HCT116 (cell line): ENCODE measurements at regions not wholly inside any gene's neighbourhood (a gene's known extent, or its start where the extent isn't known, plus 50 kb on each side); places are given as distances from the start of the nearest gene placed in this dataset.

Experiments used
- ATAC-seq: fragments of 200-7000 bp; cut with Tn5 transposase; 2 replicates; pipeline ENCODE4 v1.9.1; 2020; ENCODE audit warnings: mild to moderate bottlenecking, moderate library complexity
- BruUV-seq: library from RNA; stranded (reverse); fragments of 400-500 nt; replicated peaks from 2 replicates; lab custom pipeline; 2021; lab: Mats Ljungman, UMichigan
- CTCF ChIA-PET: fragments of 300-600 bp; sonication (Branson Sonifier 250); formaldehyde crosslinking; loops from one replicate; lab custom pipeline; 2021; ENCODE audit warnings: antibody characterized with exemption; lab: Charles Lee
- POLR2A ChIA-PET: fragments of 300-600, 350-600 bp; sonication (Branson Sonifier 250); formaldehyde crosslinking; loops from one replicate; lab custom pipeline; 2021; ENCODE audit warnings: antibody characterized with exemption; lab: Charles Lee
- RAD21 ChIA-PET, 2 experiments: fragments of 300-600 bp; sonication (Branson Sonifier 250); formaldehyde crosslinking; loops; one replicate each; lab custom pipeline; 2023; ENCODE audit warnings: low total read pairs in 2 of 2; ENCODE audit not compliant: uncharacterized antibody in 2 of 2, unreplicated experiment in 2 of 2, low non-redundant PET in 1 of 2; lab: Charles Lee
- DNase-seq: peaks from one replicate; pipeline ENCODE4 v3.0.0-alpha.2; 2010; ENCODE audit warnings: low read depth, low spot score
- H2AFZ ChIP-seq: fragments of 200-600 bp; shearing (Covaris generic), sonication (generic); 2 replicates; pipeline ENCODE4 v1.6.1; 2017; ENCODE audit warnings: low read depth, mixed run types, mixed read lengths, antibody characterized with exemption, low read length; ENCODE audit not compliant: poor library complexity, severe bottlenecking
- H3K27ac ChIP-seq: 2 replicates; pipeline ENCODE4 v1.5.1; 2012; ENCODE audit warnings: low read depth, low read length
- H3K27me3 ChIP-seq: fragments of 200-600 bp; sonication (generic); 2 replicates; pipeline ENCODE4 v1.6.1; 2016; ENCODE audit warnings: mixed run types, low read length, mixed read lengths; ENCODE audit not compliant: insufficient read depth
- H3K36me3 ChIP-seq, 2 experiments: fragments of 200-500 bp in 1 of 2; fragments of 200-600 bp in 1 of 2; sonication (Bioruptor generic) in 1 of 2; sonication (generic) in 1 of 2; 2 replicates each; pipeline versions ENCODE4 v1.5.1 to v1.6.1; 2014 to 2016; ENCODE audit warnings: low read length in 2 of 2, inconsistent platforms in 1 of 2, mixed read lengths in 1 of 2, mixed run types in 1 of 2; ENCODE audit not compliant: insufficient read depth in 2 of 2, control insufficient read depth in 1 of 2
- H3K4me1 ChIP-seq, 2 experiments: fragments of 200-600 bp in 1 of 2; sonication (generic) in 1 of 2; 2 replicates each; pipeline versions ENCODE4 v1.5.1 to v1.6.1; 2012 to 2017; ENCODE audit warnings: low read length in 2 of 2, inconsistent platforms in 1 of 2, mild to moderate bottlenecking in 1 of 2, mixed read lengths in 1 of 2, mixed run types in 1 of 2, moderate library complexity in 1 of 2; ENCODE audit not compliant: insufficient read depth in 2 of 2, control insufficient read depth in 1 of 2
- H3K4me2 ChIP-seq: fragments of 200-600 bp; sonication (generic); 2 replicates; pipeline ENCODE4 v1.6.1; 2017; ENCODE audit warnings: mixed run types, low read length, mixed read lengths
- H3K4me3 ChIP-seq, 2 experiments: fragments of 200-600 bp in 1 of 2; sonication (generic) in 1 of 2; replicated peaks in 1 of 2; 2 replicates each; pipeline ENCODE4 v1.5.1; 2011 to 2016; ENCODE audit warnings: low read length in 2 of 2, control low read depth in 1 of 2, low read depth in 1 of 2, mild to moderate bottlenecking in 1 of 2, mixed read lengths in 1 of 2, mixed run types in 1 of 2
- H3K79me2 ChIP-seq: fragments of 200-600 bp; sonication (generic); 2 replicates; pipeline ENCODE4 v1.6.1; 2017; ENCODE audit warnings: mild to moderate bottlenecking, mixed run types, low read length, moderate library complexity, mixed read lengths; ENCODE audit not compliant: insufficient read depth
- H3K9ac ChIP-seq: fragments of 200-600 bp; sonication (generic); 2 replicates; pipeline ENCODE4 v1.6.1; 2016; ENCODE audit warnings: low read length, mixed read lengths
- H3K9me2 ChIP-seq: fragments of 200-600 bp; sonication (generic), shearing (Covaris generic); 2 replicates; pipeline ENCODE4 v1.6.1; 2017; ENCODE audit warnings: mixed run types, mild to moderate bottlenecking, moderate library complexity; ENCODE audit not compliant: insufficient read depth
- H3K9me3 ChIP-seq, 2 experiments: fragments of 200-500 bp in 1 of 2; fragments of 200-600 bp in 1 of 2; sonication (Bioruptor generic) in 1 of 2; sonication (generic) in 1 of 2; 2 replicates each; pipeline ENCODE4 v1.6.1; 2014 to 2017; ENCODE audit warnings: low read length in 2 of 2, mixed read lengths in 2 of 2, inconsistent platforms in 1 of 2, low read depth in 1 of 2, mild to moderate bottlenecking in 1 of 2, mixed run types in 1 of 2, moderate library complexity in 1 of 2; ENCODE audit not compliant: control insufficient read depth in 1 of 2, insufficient read depth in 1 of 2
- H4K20me1 ChIP-seq: fragments of 200-600 bp; sonication (generic), shearing (Covaris generic); 2 replicates; pipeline ENCODE4 v1.6.1; 2017; ENCODE audit warnings: mixed run types, mild to moderate bottlenecking, moderate library complexity; ENCODE audit not compliant: insufficient read depth
- CBX3 ChIP-seq: IDR thresholded peaks from 2 replicates; pipeline ENCODE4 v1.6.1; 2012; ENCODE audit warnings: low read depth
- CEBPB ChIP-seq: IDR thresholded peaks from 2 replicates; pipeline ENCODE4 v1.6.1; 2012; ENCODE audit warnings: low read depth
- EGR1 ChIP-seq: IDR thresholded peaks from 2 replicates; pipeline ENCODE4 v1.6.1; 2012; ENCODE audit warnings: low read depth
- ELF1 ChIP-seq: IDR thresholded peaks from 2 replicates; pipeline ENCODE4 v1.6.1; 2012; ENCODE audit warnings: low read depth, borderline replicate concordance
- EZH2 ChIP-seq: fragments of 200-600 bp; sonication (generic); IDR thresholded peaks from 2 replicates; pipeline ENCODE4 v1.6.1; 2017; ENCODE audit warnings: antibody characterized with exemption, mixed run types
- EZH2phosphoT487 ChIP-seq: fragments of 200-600 bp; IDR thresholded peaks from 2 replicates; pipeline ENCODE4 v1.6.1; 2018; ENCODE audit warnings: antibody characterized with exemption, borderline replicate concordance
- FOSL1 ChIP-seq: IDR thresholded peaks from 2 replicates; pipeline ENCODE4 v1.6.1; 2012; ENCODE audit warnings: low read depth
- RAD21 ChIP-seq: IDR thresholded peaks from 2 replicates; pipeline ENCODE4 v1.6.1; 2012; ENCODE audit warnings: low read depth, mild to moderate bottlenecking
- SP1 ChIP-seq: IDR thresholded peaks from 2 replicates; pipeline ENCODE4 v1.6.1; 2012; ENCODE audit warnings: low read depth
- YY1 ChIP-seq: IDR thresholded peaks from 2 replicates; pipeline ENCODE4 v1.6.1; 2011; ENCODE audit warnings: low read length, low read depth, moderate library complexity, mild to moderate bottlenecking; ENCODE audit not compliant: insufficient replicate concordance; ENCODE audit errors: extremely low read depth
- ZFX ChIP-seq: fragments of 450-650 bp; IDR thresholded peaks from 2 replicates; pipeline ENCODE4 v1.6.1; 2017
- ZNF274 ChIP-seq: fragments of 200-500 bp; sonication (Bioruptor generic); IDR thresholded peaks from 2 replicates; pipeline ENCODE4 v1.6.1; 2014; ENCODE audit warnings: mild to moderate bottlenecking, low read depth, low read length, inconsistent platforms
- intact Hi-C: fragments of 100-400 bp; cut with micrococcal nuclease; formaldehyde crosslinking; loops from 2 replicates; pipeline ENCODE4 v1.10.0; 2022
- TF ChIP-seq, protein P1 (sequence below): IDR thresholded peaks from 2 replicates; pipeline ENCODE4 v1.6.1; 2012
- TF ChIP-seq, protein P2 (sequence below): IDR thresholded peaks from 2 replicates; pipeline ENCODE4 v1.6.1; 2011; ENCODE audit warnings: mild to moderate bottlenecking, low read length, moderate library complexity; ENCODE audit not compliant: insufficient replicate concordance; ENCODE audit errors: extremely low read depth
- TF ChIP-seq, protein P3 (sequence below), 3 experiments: fragments of 200-600 bp in 1 of 3; sonication (generic) in 1 of 3; IDR thresholded peaks in 2 of 3; conservative IDR thresholded peaks in 1 of 3; 2 replicates each; pipeline ENCODE4 v1.5.1; 2012 to 2017; ENCODE audit warnings: low read depth in 2 of 3, low read length in 2 of 3, antibody characterized with exemption in 1 of 3, borderline replicate concordance in 1 of 3, control low read depth in 1 of 3, mild to moderate bottlenecking in 1 of 3, mixed read lengths in 1 of 3, mixed run types in 1 of 3, moderate library complexity in 1 of 3; ENCODE audit not compliant: insufficient read depth in 1 of 3
- TF ChIP-seq, protein P4 (sequence below): IDR thresholded peaks from 2 replicates; pipeline ENCODE4 v1.6.1; 2012; ENCODE audit warnings: low read depth

DNA sequence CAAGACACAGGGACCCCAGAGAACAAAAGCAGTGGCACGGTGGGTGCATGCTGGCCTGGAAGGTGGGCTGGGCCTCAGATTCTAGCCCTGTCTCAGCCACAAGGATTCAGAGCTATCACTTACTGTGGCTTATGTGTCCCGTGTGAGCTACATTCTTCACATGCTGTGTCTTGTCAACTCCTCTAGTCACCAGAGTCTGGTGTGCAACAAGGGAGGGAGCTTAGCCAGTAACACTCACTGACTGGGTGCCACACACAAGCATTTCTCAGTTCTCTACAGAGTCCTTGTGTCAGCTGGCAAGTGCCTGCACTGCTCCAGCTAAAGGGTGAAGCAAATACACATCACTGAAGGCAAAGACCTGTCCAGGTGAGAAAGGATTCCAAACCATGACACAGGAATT lies 186.9 kb upstream of the CDYL start:
- no peak overlapping the region for H3K4me2 ChIP-seq
- POLR2A ChIA-PET = no interaction called here
- no peak overlapping the region for H2AFZ ChIP-seq
- H3K79me2 ChIP-seq = no peaks in the 10 kb centered on the region
- no peaks in the 10 kb centered on the region for H3K9me3 ChIP-seq
- RAD21 ChIA-PET = no interaction called here
- DNase-seq (no peak), ATAC-seq (no peak)
- BruUV-seq = no TSS peak
- H3K36me3 ChIP-seq = no peaks in the 10 kb centered on the region
- intact Hi-C loops = no loop called here
- no peak overlapping the region for H3K9ac ChIP-seq
- no peaks in the 10 kb centered on the region for H3K9me2 ChIP-seq
- H4K20me1 ChIP-seq = no peaks in the 10 kb centered on the region
- no peaks in the 10 kb centered on the region for H3K4me1 ChIP-seq
- no peak overlapping the region for H3K4me3 ChIP-seq
- CTCF ChIA-PET = no interaction called here
- no peak for TF ChIP-seq EZH2phosphoT487
- TF ChIP-seq CBX3 = no peak
- TF ChIP-seq RAD21 = no peak
- TF ChIP-seq, protein P1, sequence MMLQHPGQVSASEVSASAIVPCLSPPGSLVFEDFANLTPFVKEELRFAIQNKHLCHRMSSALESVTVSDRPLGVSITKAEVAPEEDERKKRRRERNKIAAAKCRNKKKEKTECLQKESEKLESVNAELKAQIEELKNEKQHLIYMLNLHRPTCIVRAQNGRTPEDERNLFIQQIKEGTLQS = no peak
- no peak for TF ChIP-seq ZFX
- no peak for TF ChIP-seq CEBPB
- no peak for TF ChIP-seq ZNF274
- TF ChIP-seq YY1 = no peak
- no peak for TF ChIP-seq SP1
- no peak for TF ChIP-seq EZH2
- TF ChIP-seq, protein P2, sequence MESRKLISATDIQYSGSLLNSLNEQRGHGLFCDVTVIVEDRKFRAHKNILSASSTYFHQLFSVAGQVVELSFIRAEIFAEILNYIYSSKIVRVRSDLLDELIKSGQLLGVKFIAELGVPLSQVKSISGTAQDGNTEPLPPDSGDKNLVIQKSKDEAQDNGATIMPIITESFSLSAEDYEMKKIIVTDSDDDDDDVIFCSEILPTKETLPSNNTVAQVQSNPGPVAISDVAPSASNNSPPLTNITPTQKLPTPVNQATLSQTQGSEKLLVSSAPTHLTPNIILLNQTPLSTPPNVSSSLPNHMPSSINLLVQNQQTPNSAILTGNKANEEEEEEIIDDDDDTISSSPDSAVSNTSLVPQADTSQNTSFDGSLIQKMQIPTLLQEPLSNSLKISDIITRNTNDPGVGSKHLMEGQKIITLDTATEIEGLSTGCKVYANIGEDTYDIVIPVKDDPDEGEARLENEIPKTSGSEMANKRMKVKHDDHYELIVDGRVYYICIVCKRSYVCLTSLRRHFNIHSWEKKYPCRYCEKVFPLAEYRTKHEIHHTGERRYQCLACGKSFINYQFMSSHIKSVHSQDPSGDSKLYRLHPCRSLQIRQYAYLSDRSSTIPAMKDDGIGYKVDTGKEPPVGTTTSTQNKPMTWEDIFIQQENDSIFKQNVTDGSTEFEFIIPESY = no peak
- no peak for TF ChIP-seq ELF1
- TF ChIP-seq, protein P3, sequence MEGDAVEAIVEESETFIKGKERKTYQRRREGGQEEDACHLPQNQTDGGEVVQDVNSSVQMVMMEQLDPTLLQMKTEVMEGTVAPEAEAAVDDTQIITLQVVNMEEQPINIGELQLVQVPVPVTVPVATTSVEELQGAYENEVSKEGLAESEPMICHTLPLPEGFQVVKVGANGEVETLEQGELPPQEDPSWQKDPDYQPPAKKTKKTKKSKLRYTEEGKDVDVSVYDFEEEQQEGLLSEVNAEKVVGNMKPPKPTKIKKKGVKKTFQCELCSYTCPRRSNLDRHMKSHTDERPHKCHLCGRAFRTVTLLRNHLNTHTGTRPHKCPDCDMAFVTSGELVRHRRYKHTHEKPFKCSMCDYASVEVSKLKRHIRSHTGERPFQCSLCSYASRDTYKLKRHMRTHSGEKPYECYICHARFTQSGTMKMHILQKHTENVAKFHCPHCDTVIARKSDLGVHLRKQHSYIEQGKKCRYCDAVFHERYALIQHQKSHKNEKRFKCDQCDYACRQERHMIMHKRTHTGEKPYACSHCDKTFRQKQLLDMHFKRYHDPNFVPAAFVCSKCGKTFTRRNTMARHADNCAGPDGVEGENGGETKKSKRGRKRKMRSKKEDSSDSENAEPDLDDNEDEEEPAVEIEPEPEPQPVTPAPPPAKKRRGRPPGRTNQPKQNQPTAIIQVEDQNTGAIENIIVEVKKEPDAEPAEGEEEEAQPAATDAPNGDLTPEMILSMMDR (IDR thresholded peaks at IDR 0.05 in 2 of 3, conservative IDR thresholded peaks at IDR 0.05 in 1 of 3; ENCODE audit: borderline replicate concordance in 1 of 3, insufficient read depth in 1 of 3, low read depth in 2 of 3, low read length in 2 of 3) = no peak
- TF ChIP-seq, protein P4, sequence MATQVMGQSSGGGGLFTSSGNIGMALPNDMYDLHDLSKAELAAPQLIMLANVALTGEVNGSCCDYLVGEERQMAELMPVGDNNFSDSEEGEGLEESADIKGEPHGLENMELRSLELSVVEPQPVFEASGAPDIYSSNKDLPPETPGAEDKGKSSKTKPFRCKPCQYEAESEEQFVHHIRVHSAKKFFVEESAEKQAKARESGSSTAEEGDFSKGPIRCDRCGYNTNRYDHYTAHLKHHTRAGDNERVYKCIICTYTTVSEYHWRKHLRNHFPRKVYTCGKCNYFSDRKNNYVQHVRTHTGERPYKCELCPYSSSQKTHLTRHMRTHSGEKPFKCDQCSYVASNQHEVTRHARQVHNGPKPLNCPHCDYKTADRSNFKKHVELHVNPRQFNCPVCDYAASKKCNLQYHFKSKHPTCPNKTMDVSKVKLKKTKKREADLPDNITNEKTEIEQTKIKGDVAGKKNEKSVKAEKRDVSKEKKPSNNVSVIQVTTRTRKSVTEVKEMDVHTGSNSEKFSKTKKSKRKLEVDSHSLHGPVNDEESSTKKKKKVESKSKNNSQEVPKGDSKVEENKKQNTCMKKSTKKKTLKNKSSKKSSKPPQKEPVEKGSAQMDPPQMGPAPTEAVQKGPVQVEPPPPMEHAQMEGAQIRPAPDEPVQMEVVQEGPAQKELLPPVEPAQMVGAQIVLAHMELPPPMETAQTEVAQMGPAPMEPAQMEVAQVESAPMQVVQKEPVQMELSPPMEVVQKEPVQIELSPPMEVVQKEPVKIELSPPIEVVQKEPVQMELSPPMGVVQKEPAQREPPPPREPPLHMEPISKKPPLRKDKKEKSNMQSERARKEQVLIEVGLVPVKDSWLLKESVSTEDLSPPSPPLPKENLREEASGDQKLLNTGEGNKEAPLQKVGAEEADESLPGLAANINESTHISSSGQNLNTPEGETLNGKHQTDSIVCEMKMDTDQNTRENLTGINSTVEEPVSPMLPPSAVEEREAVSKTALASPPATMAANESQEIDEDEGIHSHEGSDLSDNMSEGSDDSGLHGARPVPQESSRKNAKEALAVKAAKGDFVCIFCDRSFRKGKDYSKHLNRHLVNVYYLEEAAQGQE = no peak
- no peak for TF ChIP-seq FOSL1
- no peak for TF ChIP-seq EGR1
- TF ChIP-seq, all 23 proteins: peak for 0
- no peaks in the 10 kb centered on the region for H3K27me3 ChIP-seq
- H3K27ac ChIP-seq = no peak overlapping the region
